Endothelial cell of umbilical vein (primary cell): ENCODE measurements at regions not wholly inside any gene's neighbourhood (a gene's known extent, or its start where the extent isn't known, plus 50 kb on each side); places are given as distances from the start of the nearest gene placed in this dataset.

Source experiments
- EZH2 ChIP-seq: IDR thresholded peaks from 2 replicates; pipeline ENCODE4 v1.6.1; 2012; ENCODE audit warnings: borderline replicate concordance, low read depth, mild to moderate bottlenecking, moderate library complexity, low read length, inconsistent platforms; ENCODE audit not compliant: severe bottlenecking
- JUN ChIP-seq: IDR thresholded peaks from 2 replicates; pipeline ENCODE4 v1.6.1; 2011; ENCODE audit warnings: borderline replicate concordance, low read depth; ENCODE audit not compliant: insufficient read length, insufficient read depth
- POLR2A ChIP-seq: IDR thresholded peaks from 2 replicates; pipeline ENCODE4 v1.6.1; 2012; ENCODE audit warnings: low read depth, mild to moderate bottlenecking, control low read depth, low read length
- POLR2AphosphoS5 ChIP-seq: IDR thresholded peaks from 2 replicates; pipeline ENCODE4 v1.6.1; 2012; ENCODE audit warnings: low read depth, mild to moderate bottlenecking, control low read depth, low read length, moderate library complexity; ENCODE audit not compliant: insufficient read depth
- TF ChIP-seq, protein P1 (sequence below), 2 donors: IDR thresholded peaks; 1 replicate in 1 of 2; 2 replicates in 1 of 2; pipeline ENCODE4 v1.5.1; 2011; ENCODE audit warnings: low read length in 2 of 2, mild to moderate bottlenecking in 2 of 2, moderate library complexity in 2 of 2, control low read depth in 1 of 2, inconsistent platforms in 1 of 2, low read depth in 1 of 2; ENCODE audit not compliant: insufficient read depth in 1 of 2; ENCODE audit errors: extremely low read depth in 1 of 2
- TF ChIP-seq, protein P2 (sequence below): IDR thresholded peaks from 2 replicates; pipeline ENCODE4 v1.6.1; 2011; ENCODE audit not compliant: insufficient read depth, insufficient read length

DNA sequence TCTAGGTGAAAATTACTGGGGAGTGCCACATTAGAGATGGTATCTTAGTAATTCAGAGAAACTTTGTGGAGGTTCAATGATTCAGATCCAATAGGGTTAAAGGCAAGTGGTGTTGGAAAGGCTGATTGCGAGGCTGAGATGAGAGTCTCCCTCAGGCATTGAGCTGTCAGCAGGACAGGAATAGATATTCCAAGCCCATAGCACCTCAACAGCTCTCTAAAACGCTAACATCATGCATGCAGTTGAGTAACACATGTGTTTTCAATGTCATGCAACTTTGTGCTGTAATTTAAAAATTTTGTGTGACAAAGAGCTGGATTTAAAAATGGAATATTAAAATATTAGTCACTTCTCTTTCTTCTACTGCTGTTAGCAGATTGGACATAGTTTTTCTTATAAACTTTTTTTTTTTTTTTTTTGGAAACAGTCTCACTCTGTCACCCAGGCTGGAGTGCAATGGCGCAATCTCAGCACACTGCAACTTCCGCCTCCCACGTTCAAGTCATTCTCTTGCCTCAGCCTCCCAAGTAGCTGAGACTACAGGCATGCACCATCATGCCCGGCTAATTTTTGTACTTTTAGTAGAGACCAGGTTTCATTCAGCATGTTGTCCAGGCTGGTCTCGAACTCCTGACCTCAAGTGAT lies 173.5 kb upstream of the C1QTNF7 start:
- no peak for TF ChIP-seq POLR2AphosphoS5
- TF ChIP-seq, protein P1, sequence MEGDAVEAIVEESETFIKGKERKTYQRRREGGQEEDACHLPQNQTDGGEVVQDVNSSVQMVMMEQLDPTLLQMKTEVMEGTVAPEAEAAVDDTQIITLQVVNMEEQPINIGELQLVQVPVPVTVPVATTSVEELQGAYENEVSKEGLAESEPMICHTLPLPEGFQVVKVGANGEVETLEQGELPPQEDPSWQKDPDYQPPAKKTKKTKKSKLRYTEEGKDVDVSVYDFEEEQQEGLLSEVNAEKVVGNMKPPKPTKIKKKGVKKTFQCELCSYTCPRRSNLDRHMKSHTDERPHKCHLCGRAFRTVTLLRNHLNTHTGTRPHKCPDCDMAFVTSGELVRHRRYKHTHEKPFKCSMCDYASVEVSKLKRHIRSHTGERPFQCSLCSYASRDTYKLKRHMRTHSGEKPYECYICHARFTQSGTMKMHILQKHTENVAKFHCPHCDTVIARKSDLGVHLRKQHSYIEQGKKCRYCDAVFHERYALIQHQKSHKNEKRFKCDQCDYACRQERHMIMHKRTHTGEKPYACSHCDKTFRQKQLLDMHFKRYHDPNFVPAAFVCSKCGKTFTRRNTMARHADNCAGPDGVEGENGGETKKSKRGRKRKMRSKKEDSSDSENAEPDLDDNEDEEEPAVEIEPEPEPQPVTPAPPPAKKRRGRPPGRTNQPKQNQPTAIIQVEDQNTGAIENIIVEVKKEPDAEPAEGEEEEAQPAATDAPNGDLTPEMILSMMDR (IDR thresholded peaks at IDR 0.05; ENCODE audit: extremely low read depth in 1 of 2, insufficient read depth in 1 of 2, low read depth in 1 of 2, low read length in 2 of 2) = no peak
- TF ChIP-seq POLR2A = no peak
- TF ChIP-seq, protein P2, sequence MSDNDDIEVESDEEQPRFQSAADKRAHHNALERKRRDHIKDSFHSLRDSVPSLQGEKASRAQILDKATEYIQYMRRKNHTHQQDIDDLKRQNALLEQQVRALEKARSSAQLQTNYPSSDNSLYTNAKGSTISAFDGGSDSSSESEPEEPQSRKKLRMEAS = no peak
- no peak for TF ChIP-seq JUN
- TF ChIP-seq EZH2 = no peak
